ENCODE measurements at regions not wholly inside any gene's neighbourhood (a gene's known extent, or its start where the extent isn't known, plus 50 kb on each side); places are given as distances from the start of the nearest gene placed in this dataset.

- TF ChIP-seq REST (IDR thresholded peaks at IDR 0.05; ENCODE audit: insufficient read depth in 1 of 2, low read depth in 2 of 2, low read length in 1 of 2): no peak
- TF ChIP-seq CTCF (IDR thresholded peaks at IDR 0.05): no peak
- TF ChIP-seq POLR2AphosphoS5 (IDR thresholded peaks at IDR 0.05; ENCODE audit: low read depth, low read length): no peak
- no peak for TF ChIP-seq TCF7L2 (IDR thresholded peaks at IDR 0.05; ENCODE audit: low read depth, low read length)
Observed at GRCh38 chr21:32965129-32965680, 60.5 kb upstream of the OLIG2 start.

All from Panc1 (cell line).